Astrocyte (in vitro differentiated cells and primary cell): ENCODE measurements at regions not wholly inside any gene's neighbourhood (a gene's known extent, or its start where the extent isn't known, plus 50 kb on each side); places are given as distances from the start of the nearest gene placed in this dataset.

Experiments used
- CTCF ChIP-seq: IDR thresholded peaks from 2 replicates; pipeline ENCODE4 v1.5.1; 2011; ENCODE audit warnings: low read depth, mild to moderate bottlenecking, inconsistent platforms, low read length, moderate library complexity; ENCODE audit not compliant: insufficient read depth
- EZH2 ChIP-seq: IDR thresholded peaks from 2 replicates; pipeline ENCODE4 v1.6.1; 2012; ENCODE audit warnings: mild to moderate bottlenecking, low read length, inconsistent platforms; ENCODE audit not compliant: insufficient read depth

- no peak for TF ChIP-seq CTCF
- TF ChIP-seq EZH2 = no peak
Observed at GRCh38 chr5:174947548-174947947, 223.2 kb downstream of the MSX2 start.
